Stromal cell of bone marrow (primary cell): ENCODE measurements at regions not wholly inside any gene's neighbourhood (a gene's known extent, or its start where the extent isn't known, plus 50 kb on each side); places are given as distances from the start of the nearest gene placed in this dataset.

Experiments
- DNase-seq: peaks from one replicate; pipeline ENCODE4 v3.0.0-alpha.2; 2012; ENCODE audit warnings: low read depth

- DNase-seq = no peak
Measured at GRCh38 chrX:125003746-125004446, 315.8 kb upstream of the TEX13C start.

DNA sequence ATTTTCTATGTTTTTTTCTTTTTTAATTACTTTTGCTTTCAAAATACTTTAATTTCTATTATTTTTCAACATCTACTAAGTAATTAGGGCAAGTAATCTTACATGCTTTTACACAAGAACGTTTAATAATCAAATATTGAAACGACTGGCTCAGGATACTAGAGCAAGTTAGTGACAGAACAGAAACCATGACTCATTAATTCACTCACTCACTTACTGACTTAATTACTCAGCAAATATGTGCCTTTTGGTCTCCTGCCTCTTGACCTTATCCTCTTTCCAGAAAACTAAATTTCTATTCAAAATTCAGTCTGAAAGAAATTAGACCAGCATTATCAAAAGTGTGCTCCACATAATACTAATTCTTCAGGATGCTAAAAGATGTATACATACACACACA is 314.9 kb upstream of the TEX13C start:
- no peak for DNase-seq

GRCh38 chrX:125005863-125006262 is 313.8 kb upstream of the TEX13C start:
- DNase-seq = no peak

DNA sequence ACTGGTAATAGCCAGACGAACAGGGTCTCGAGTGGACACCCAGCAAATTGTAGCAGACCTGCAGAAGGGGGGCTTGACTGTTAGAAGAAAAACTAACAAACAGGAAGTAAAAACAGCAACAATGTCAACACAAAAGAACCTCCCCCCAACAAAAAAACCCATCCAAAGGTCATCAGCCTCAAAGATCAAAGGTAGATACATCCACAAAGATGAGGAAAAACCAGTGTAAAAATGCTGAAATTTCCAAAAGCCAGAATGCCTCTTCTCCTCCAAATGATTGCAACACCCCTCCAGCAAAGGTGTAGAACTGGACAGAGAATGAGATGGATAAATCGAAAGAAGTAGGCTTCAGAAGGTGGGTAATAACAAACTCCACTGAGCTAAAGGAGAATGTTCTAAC is 313.0 kb upstream of the TEX13C start:
- DNase-seq = no peak

DNA sequence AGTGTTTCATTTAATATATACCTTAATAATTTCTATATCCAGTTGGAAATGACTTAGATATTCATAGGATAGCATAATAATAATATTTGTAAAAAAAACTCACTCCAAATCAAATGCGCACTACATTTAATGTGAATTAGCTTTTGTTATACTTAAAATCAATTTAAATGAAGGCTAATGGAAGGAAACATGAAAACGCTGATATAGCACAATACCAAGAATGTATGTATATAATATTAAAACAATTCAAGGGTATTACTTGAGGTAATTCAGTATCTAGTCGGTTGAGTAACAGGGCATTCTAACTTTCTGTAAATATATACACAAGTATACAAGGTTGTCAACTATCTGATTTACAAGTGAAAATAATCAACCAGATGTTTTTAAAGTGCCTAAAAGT is 307.1 kb upstream of the TEX13C start:
- DNase-seq = no peak

GRCh38 chrX:125029131-125029530 is 290.5 kb upstream of the TEX13C start:
- DNase-seq = no peak
